ENCODE measurements at regions not wholly inside any gene's neighbourhood (a gene's known extent, or its start where the extent isn't known, plus 50 kb on each side); places are given as distances from the start of the nearest gene placed in this dataset.

- DNase-seq (ENCODE audit: low read depth), result no peak
Observed at GRCh38 chr7:47221826-47222225, 360.1 kb downstream of the TNS3 start.

- DNase-seq (ENCODE audit: low read depth), result no peak
Observed at GRCh38 chr7:47218378-47219176, 363.3 kb downstream of the TNS3 start.

GRCh38 chr7:47217570-47218360, 364.1 kb downstream of the TNS3 start:
- DNase-seq (ENCODE audit: low read depth), result no peak

GRCh38 chr7:47217086-47217485, 364.8 kb downstream of the TNS3 start:
- DNase-seq (ENCODE audit: low read depth), result no peak

- DNase-seq (ENCODE audit: low read depth), result no peak
Observed at GRCh38 chr7:47216439-47216838, 365.5 kb downstream of the TNS3 start.

- DNase-seq (ENCODE audit: low read depth), result no peak
Observed at GRCh38 chr7:47215640-47216039, 366.3 kb downstream of the TNS3 start.

GRCh38 chr7:47215049-47215448, 366.9 kb downstream of the TNS3 start:
- no peak for DNase-seq (ENCODE audit: low read depth)

GRCh38 chr7:47213276-47213675, 368.6 kb downstream of the TNS3 start:
- DNase-seq (ENCODE audit: low read depth), result no peak

GRCh38 chr7:47211519-47211973, 370.4 kb downstream of the TNS3 start:
- DNase-seq (ENCODE audit: low read depth), result no peak

GRCh38 chr7:47210281-47210854, 371.5 kb downstream of the TNS3 start:
- no peak for DNase-seq (ENCODE audit: low read depth)

- DNase-seq (ENCODE audit: low read depth), result no peak
Observed at GRCh38 chr7:47207956-47208355, 374.0 kb downstream of the TNS3 start.

GRCh38 chr7:47204709-47205108, 377.2 kb downstream of the TNS3 start:
- DNase-seq (ENCODE audit: low read depth), result no peak

GRCh38 chr7:47202146-47202783, 379.6 kb downstream of the TNS3 start:
- DNase-seq (ENCODE audit: low read depth), result no peak

- DNase-seq (ENCODE audit: low read depth), result no peak
Observed at GRCh38 chr7:47198159-47198558, 383.8 kb downstream of the TNS3 start.

GRCh38 chr7:47197486-47197885, 384.4 kb downstream of the TNS3 start:
- DNase-seq (ENCODE audit: low read depth), result no peak

GRCh38 chr7:47196737-47197136, 385.2 kb downstream of the TNS3 start:
- no peak for DNase-seq (ENCODE audit: low read depth)

GRCh38 chr7:47196106-47196645, 385.7 kb downstream of the TNS3 start:
- no peak for DNase-seq (ENCODE audit: low read depth)

- DNase-seq (ENCODE audit: low read depth), result no peak
Observed at GRCh38 chr7:47195641-47196040, 386.3 kb downstream of the TNS3 start.

GRCh38 chr7:47194516-47195057, 387.3 kb downstream of the TNS3 start:
- no peak for DNase-seq (ENCODE audit: low read depth)

- no peak for DNase-seq (ENCODE audit: low read depth)
Observed at GRCh38 chr7:47192978-47193377, 388.9 kb downstream of the TNS3 start.

GRCh38 chr7:47191876-47192291, 390.0 kb downstream of the TNS3 start:
- DNase-seq (ENCODE audit: low read depth), result no peak

GRCh38 chr7:47191316-47191715, 390.6 kb downstream of the TNS3 start:
- no peak for DNase-seq (ENCODE audit: low read depth)

Data from fibroblast of the conjunctiva (primary cell).